ENCODE measurements at regions not wholly inside any gene's neighbourhood (a gene's known extent, or its start where the extent isn't known, plus 50 kb on each side); places are given as distances from the start of the nearest gene placed in this dataset.

- Histone ChIP-seq H3K27ac (ENCODE audit: low read length) (no peak overlapping the region), H3K27me3 (ENCODE audit: control insufficient read depth, insufficient read depth, low read length) (no peaks in the 10 kb centered on the region), H3K9me3 (ENCODE audit: control insufficient read depth, insufficient read depth, low read depth, low read length) (no peaks in the 10 kb centered on the region), H3K4me3 (ENCODE audit: low read depth in 2 of 2, low read length in 2 of 2) (no peak overlapping the region), H3K36me3 (ENCODE audit: control insufficient read depth, insufficient read depth, low read length) (no peaks in the 10 kb centered on the region), H3K4me1 (ENCODE audit: control insufficient read depth, insufficient read depth, low read length) (no peaks in the 10 kb centered on the region)
- ChIA-PET CTCF (no interaction called here), POLR2A (no interaction called here)
- DNase-seq (ENCODE audit: low read depth, low spot score) (no peak), ATAC-seq (no peak)
- BruUV-seq (replicated peaks): no TSS peak
- in situ Hi-C loops (cut with HindIII; ENCODE audit: low pct_unique_long_range_greater_than_20kb, low sequenced_read_pairs) (no loop called here), intact Hi-C loops (cut with micrococcal nuclease; ENCODE audit: unreplicated experiment) (no loop called here)
- TF ChIP-seq TCF7L2 (IDR thresholded peaks at IDR 0.05; ENCODE audit: low read depth, low read length) (no peak), POLR2AphosphoS5 (IDR thresholded peaks at IDR 0.05; ENCODE audit: low read depth, low read length) (no peak), SIN3A (IDR thresholded peaks at IDR 0.05; ENCODE audit: borderline replicate concordance, insufficient read depth, low read depth, low read length) (no peak), REST (IDR thresholded peaks at IDR 0.05; ENCODE audit: insufficient read depth in 1 of 2, low read depth in 2 of 2, low read length in 1 of 2) (no peak), CTCF (IDR thresholded peaks at IDR 0.05) (no peak)
Measured at GRCh38 chr11:92046103-92046502, 178.5 kb upstream of the FAT3 start.

GRCh38 chr11:92045301-92045700 lies 179.3 kb upstream of the FAT3 start:
- no TSS peak for BruUV-seq (replicated peaks)
- in situ Hi-C loops (cut with HindIII; ENCODE audit: low pct_unique_long_range_greater_than_20kb, low sequenced_read_pairs) (no loop called here), intact Hi-C loops (cut with micrococcal nuclease; ENCODE audit: unreplicated experiment) (no loop called here)
- H3K27ac ChIP-seq (ENCODE audit: low read length): no peak overlapping the region
- H3K4me3 ChIP-seq (ENCODE audit: low read depth in 2 of 2, low read length in 2 of 2): no peak overlapping the region
- no peaks in the 10 kb centered on the region for H3K4me1 ChIP-seq (ENCODE audit: control insufficient read depth, insufficient read depth, low read length)
- TF ChIP-seq REST (IDR thresholded peaks at IDR 0.05; ENCODE audit: insufficient read depth in 1 of 2, low read depth in 2 of 2, low read length in 1 of 2) (no peak), CTCF (IDR thresholded peaks at IDR 0.05) (no peak), POLR2AphosphoS5 (IDR thresholded peaks at IDR 0.05; ENCODE audit: low read depth, low read length) (no peak), SIN3A (IDR thresholded peaks at IDR 0.05; ENCODE audit: borderline replicate concordance, insufficient read depth, low read depth, low read length) (no peak), TCF7L2 (IDR thresholded peaks at IDR 0.05; ENCODE audit: low read depth, low read length) (no peak)
- no peaks in the 10 kb centered on the region for H3K36me3 ChIP-seq (ENCODE audit: control insufficient read depth, insufficient read depth, low read length)
- H3K9me3 ChIP-seq (ENCODE audit: control insufficient read depth, insufficient read depth, low read depth, low read length): no peaks in the 10 kb centered on the region
- no peak for ATAC-seq
- ChIA-PET CTCF (no interaction called here), POLR2A (no interaction called here)
- no peaks in the 10 kb centered on the region for H3K27me3 ChIP-seq (ENCODE audit: control insufficient read depth, insufficient read depth, low read length)
- DNase-seq (ENCODE audit: low read depth, low spot score): no peak
